ENCODE measurements at regions not wholly inside any gene's neighbourhood (a gene's known extent, or its start where the extent isn't known, plus 50 kb on each side); places are given as distances from the start of the nearest gene placed in this dataset.

DNA sequence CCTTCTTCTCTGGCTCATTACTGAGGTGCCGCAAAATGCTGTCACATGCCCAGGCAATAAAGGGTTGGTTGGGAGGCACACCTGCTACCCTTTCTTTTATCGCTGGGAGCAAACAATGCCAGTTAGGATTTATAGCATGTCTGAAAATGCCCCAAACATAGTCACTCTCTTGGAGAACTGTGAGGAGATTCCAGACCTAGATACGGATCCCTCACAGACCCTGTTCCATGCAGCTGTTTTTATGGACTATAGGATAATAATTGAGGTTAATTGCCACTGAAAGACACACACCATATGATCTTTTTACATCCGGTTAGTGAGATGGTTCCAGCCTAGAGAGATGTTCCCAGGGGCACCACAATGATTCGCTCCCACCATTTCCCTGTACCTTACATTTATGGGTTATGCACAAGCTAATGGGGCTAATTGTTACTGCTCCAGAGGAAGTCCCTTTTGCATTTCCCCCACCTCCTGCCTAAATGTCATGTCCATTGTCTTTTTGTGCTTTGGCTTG is 318.1 kb downstream of the PIK3R1 start (continued):
- TF ChIP-seq KAT7 (CRISPR knock-in tag; IDR thresholded peaks at IDR 0.05; ENCODE audit: borderline replicate concordance) = no peak
- no peak for TF ChIP-seq RBM39 (optimal IDR thresholded peaks at IDR 0.05; ENCODE audit: low read depth, low read length)

GRCh38 chr5:68534131-68534940 is 318.8 kb downstream of the PIK3R1 start:
- no peak overlapping the region for H3K4me3 ChIP-seq
- H3K9me1 ChIP-seq (ENCODE audit: control insufficient read depth, insufficient read depth, low read length) = no peaks in the 10 kb centered on the region
- no peaks in the 10 kb centered on the region; a peak in 2 of 5 replicates for H3K4me1 ChIP-seq (replicated peaks in 1 of 2; ENCODE audit: control insufficient read depth in 2 of 2, insufficient read depth in 2 of 2, low read length in 2 of 2)
- BruUV-seq (replicated peaks) = no TSS peak
- no peak overlapping the region for H3K4me2 ChIP-seq (ENCODE audit: insufficient read depth, low read length)
- ATAC-seq (no peak), FAIRE-seq (no peak), DNase-seq (ENCODE audit: extremely low read depth in 1 of 4, low spot score in 3 of 4) (no peak)
- intact Hi-C loops (cut with micrococcal nuclease) = no loop called here
- H3K36me3 ChIP-seq (ENCODE audit: control insufficient read depth, insufficient read depth, low read length) = no peaks in the 10 kb centered on the region
- no peaks in the 10 kb centered on the region for H3K79me2 ChIP-seq (ENCODE audit: control insufficient read depth, insufficient read depth, low read length)
- in situ Hi-C loops (cut with MboI) = no loop called here
- ChIA-PET CTCF (ENCODE audit: low intra/inter-chr PET ratio) (no interaction called here), POLR2A (no interaction called here)
- H2AFZ ChIP-seq (ENCODE audit: low read depth, low read length) = peak overlapping the region; percentile 21; the same call in 1 of the 2 replicates
- H4K20me1 ChIP-seq (replicated peaks; ENCODE audit: control insufficient read depth, insufficient read depth, low read length) = no peaks in the 10 kb centered on the region
- no peaks in the 10 kb centered on the region for H3K9me3 ChIP-seq (replicated peaks; ENCODE audit: control insufficient read depth, insufficient read depth, low read depth, low read length)
- H3K27me3 ChIP-seq (ENCODE audit: control insufficient read depth in 2 of 2, insufficient read depth in 2 of 2, low read length in 2 of 2) = peaks cover 6 to 14% of the 10 kb centered on the region in 2 experiments; a peak in 4 of 5 replicates
- H3K27ac ChIP-seq (ENCODE audit: extremely low read depth, low read depth, low read length) = no peak overlapping the region
- peak overlapping the region in 1 of 2 experiments; percentile 28; a peak in 1 of 4 replicates for H3K9ac ChIP-seq (ENCODE audit: insufficient read depth in 1 of 2, low read depth in 2 of 2, low read length in 2 of 2)
- 4% methylated on average over 12 of the region's 12 CpGs for WGBS (ENCODE audit: insufficient coverage, low coverage, missing lambda C conversion rate)
- no peak for TF ChIP-seq MAFK (IDR thresholded peaks at IDR 0.05; ENCODE audit: low read length)
- no peak for TF ChIP-seq DNMT1 (IDR thresholded peaks at IDR 0.05)
- TF ChIP-seq, protein P1, sequence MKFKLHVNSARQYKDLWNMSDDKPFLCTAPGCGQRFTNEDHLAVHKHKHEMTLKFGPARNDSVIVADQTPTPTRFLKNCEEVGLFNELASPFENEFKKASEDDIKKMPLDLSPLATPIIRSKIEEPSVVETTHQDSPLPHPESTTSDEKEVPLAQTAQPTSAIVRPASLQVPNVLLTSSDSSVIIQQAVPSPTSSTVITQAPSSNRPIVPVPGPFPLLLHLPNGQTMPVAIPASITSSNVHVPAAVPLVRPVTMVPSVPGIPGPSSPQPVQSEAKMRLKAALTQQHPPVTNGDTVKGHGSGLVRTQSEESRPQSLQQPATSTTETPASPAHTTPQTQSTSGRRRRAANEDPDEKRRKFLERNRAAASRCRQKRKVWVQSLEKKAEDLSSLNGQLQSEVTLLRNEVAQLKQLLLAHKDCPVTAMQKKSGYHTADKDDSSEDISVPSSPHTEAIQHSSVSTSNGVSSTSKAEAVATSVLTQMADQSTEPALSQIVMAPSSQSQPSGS (CRISPR knock-in tag; IDR thresholded peaks at IDR 0.05) = no peak
- no peak for TF ChIP-seq DMBX1 (CRISPR knock-in tag; IDR thresholded peaks at IDR 0.05; ENCODE audit: borderline replicate concordance)
- TF ChIP-seq SP2 (IDR thresholded peaks at IDR 0.05; ENCODE audit: extremely low read depth, low read depth, low read length, poor library complexity, severe bottlenecking) = no peak
- TF ChIP-seq SFPQ (IDR thresholded peaks at IDR 0.05; ENCODE audit: low read depth, low read length) = no peak
- TF ChIP-seq CBX8 (IDR thresholded peaks at IDR 0.05; ENCODE audit: borderline replicate concordance, extremely low read depth, low read depth, low read length, poor library complexity, severe bottlenecking) = no peak
- TF ChIP-seq ZNF639 (CRISPR knock-in tag; conservative IDR thresholded peaks at IDR 0.05 in 1 of 2, IDR thresholded peaks at IDR 0.05 in 1 of 2) = no peak
- no peak for TF ChIP-seq ZNF695 (CRISPR knock-in tag; IDR thresholded peaks at IDR 0.05)
- no peak for TF ChIP-seq XRCC4 (IDR thresholded peaks at IDR 0.05; ENCODE audit: extremely low read depth, insufficient read depth, insufficient read length)

All from K562 (cell line).